DOHH2 (cell line): ENCODE measurements at regions not wholly inside any gene's neighbourhood (a gene's known extent, or its start where the extent isn't known, plus 50 kb on each side); places are given as distances from the start of the nearest gene placed in this dataset.

Experiments
- H3F3A ChIP-seq: fragments of 200-600 bp; sonication (generic), shearing (Covaris generic); 2 replicates; pipeline ENCODE4 v1.6.0; 2016; ENCODE audit warnings: antibody characterized with exemption, mild to moderate bottlenecking; ENCODE audit not compliant: control insufficient read depth, insufficient read depth
- H3K27ac ChIP-seq: fragments of 200-600 bp; sonication (generic); 2 replicates; pipeline ENCODE4 v1.5.1; 2014; ENCODE audit warnings: low read depth, mild to moderate bottlenecking, low read length, moderate library complexity
- H3K27me3 ChIP-seq: fragments of 200-600 bp; sonication (generic); 2 replicates; pipeline ENCODE4 v1.6.1; 2014; ENCODE audit warnings: mild to moderate bottlenecking, low read length, mixed read lengths; ENCODE audit not compliant: control insufficient read depth
- H3K36me3 ChIP-seq: fragments of 200-600 bp; sonication (generic); 2 replicates; pipeline ENCODE4 v1.6.1; 2014; ENCODE audit warnings: mild to moderate bottlenecking, low read length, moderate library complexity, mixed read lengths; ENCODE audit not compliant: control insufficient read depth
- H3K4me1 ChIP-seq: fragments of 200-600 bp; sonication (generic); 2 replicates; pipeline ENCODE4 v1.6.1; 2014; ENCODE audit warnings: mild to moderate bottlenecking, low read length, mixed read lengths; ENCODE audit not compliant: control insufficient read depth
- H3K4me2 ChIP-seq: fragments of 200-600 bp; sonication (generic); 2 replicates; pipeline ENCODE4 v1.6.0; 2014; ENCODE audit warnings: mild to moderate bottlenecking, low read length, moderate library complexity
- H3K4me3 ChIP-seq: fragments of 200-600 bp; sonication (generic); 2 replicates; pipeline ENCODE4 v1.5.1; 2014; ENCODE audit warnings: mild to moderate bottlenecking, low read length, mixed read lengths
- H3K79me2 ChIP-seq: fragments of 200-600 bp; sonication (generic); 2 replicates; pipeline ENCODE4 v1.6.1; 2014; ENCODE audit warnings: mild to moderate bottlenecking, low read length, mixed read lengths; ENCODE audit not compliant: control insufficient read depth
- H3K9me2 ChIP-seq: fragments of 200-600 bp; sonication (generic); replicated peaks from 2 replicates; pipeline ENCODE4 v1.6.1; 2014; ENCODE audit warnings: mild to moderate bottlenecking, low read length, mixed read lengths; ENCODE audit not compliant: control insufficient read depth
- H3K9me3 ChIP-seq: fragments of 200-600 bp; sonication (generic); 2 replicates; pipeline ENCODE4 v1.6.1; 2014; ENCODE audit warnings: antibody characterized with exemption, low read length, mixed read lengths; ENCODE audit not compliant: control insufficient read depth, insufficient read depth
- H4K20me1 ChIP-seq: fragments of 200-600 bp; sonication (generic); 2 replicates; pipeline ENCODE4 v1.6.0; 2014; ENCODE audit warnings: low read depth, mild to moderate bottlenecking, antibody characterized with exemption, low read length, moderate library complexity; ENCODE audit not compliant: control insufficient read depth, insufficient read depth
- EZH2phosphoT487 ChIP-seq: fragments of 200-600 bp; sonication (generic); IDR thresholded peaks from 2 replicates; pipeline ENCODE4 v1.6.1; 2017; ENCODE audit warnings: borderline replicate concordance, mild to moderate bottlenecking, antibody characterized with exemption, low read length, moderate library complexity, mixed read lengths
- TF ChIP-seq, protein P1 (sequence below): fragments of 200-600 bp; sonication (generic); IDR thresholded peaks from one replicate; pipeline ENCODE4 v1.5.1; 2014; ENCODE audit warnings: antibody characterized with exemption, mild to moderate bottlenecking, low read depth, low read length; ENCODE audit not compliant: poor library complexity, severe bottlenecking

DNA sequence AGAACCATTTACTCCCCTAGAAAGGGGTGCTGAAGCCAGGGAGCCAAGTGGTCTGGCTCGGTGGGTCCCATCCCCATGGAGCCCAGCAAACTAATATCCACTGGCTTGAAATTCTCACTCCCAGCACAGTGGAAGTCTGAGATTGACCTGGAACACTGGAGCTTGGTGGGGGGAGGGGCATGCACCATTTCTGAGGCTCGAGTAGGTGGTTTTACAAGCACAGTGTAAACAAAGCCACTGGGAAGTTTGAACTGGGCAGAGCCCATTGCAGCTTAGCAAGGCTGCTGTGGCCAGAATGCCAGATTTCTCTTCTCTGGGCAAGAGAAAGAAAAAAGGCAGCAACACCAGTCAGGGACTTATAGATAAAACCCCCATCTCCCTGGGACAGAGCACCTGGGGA, 855.8 kb upstream of the CITED2 start:
- Histone ChIP-seq H3K27me3 (no peaks in the 10 kb centered on the region), H3K9me2 (no peaks in the 10 kb centered on the region), H3F3A (no peaks in the 10 kb centered on the region), H3K4me2 (no peak overlapping the region), H3K79me2 (no peaks in the 10 kb centered on the region), H3K4me3 (no peak overlapping the region), H3K4me1 (no peaks in the 10 kb centered on the region), H3K9me3 (no peaks in the 10 kb centered on the region), H4K20me1 (no peaks in the 10 kb centered on the region), H3K27ac (no peak overlapping the region), H3K36me3 (no peaks in the 10 kb centered on the region)
- TF ChIP-seq, protein P1, sequence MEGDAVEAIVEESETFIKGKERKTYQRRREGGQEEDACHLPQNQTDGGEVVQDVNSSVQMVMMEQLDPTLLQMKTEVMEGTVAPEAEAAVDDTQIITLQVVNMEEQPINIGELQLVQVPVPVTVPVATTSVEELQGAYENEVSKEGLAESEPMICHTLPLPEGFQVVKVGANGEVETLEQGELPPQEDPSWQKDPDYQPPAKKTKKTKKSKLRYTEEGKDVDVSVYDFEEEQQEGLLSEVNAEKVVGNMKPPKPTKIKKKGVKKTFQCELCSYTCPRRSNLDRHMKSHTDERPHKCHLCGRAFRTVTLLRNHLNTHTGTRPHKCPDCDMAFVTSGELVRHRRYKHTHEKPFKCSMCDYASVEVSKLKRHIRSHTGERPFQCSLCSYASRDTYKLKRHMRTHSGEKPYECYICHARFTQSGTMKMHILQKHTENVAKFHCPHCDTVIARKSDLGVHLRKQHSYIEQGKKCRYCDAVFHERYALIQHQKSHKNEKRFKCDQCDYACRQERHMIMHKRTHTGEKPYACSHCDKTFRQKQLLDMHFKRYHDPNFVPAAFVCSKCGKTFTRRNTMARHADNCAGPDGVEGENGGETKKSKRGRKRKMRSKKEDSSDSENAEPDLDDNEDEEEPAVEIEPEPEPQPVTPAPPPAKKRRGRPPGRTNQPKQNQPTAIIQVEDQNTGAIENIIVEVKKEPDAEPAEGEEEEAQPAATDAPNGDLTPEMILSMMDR = no peak
- TF ChIP-seq EZH2phosphoT487 = no peak

DNA sequence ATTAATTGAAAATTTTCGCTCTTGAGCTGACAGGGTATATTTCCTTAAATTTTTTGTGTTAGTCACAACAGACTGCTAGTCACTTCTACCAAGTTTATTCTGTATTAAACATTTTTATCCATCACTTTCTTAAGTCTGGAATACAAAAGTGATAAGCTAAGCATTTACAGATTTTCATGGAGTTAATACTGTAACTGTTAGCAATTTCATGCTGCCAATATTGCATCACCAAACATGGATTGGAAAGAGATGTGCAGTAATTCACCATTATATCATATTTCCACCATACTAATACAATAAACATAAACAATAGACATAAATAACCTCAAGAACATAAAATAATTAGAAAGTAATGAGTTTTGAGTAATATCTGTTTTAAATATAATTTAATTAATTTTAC, 854.0 kb upstream of the CITED2 start:
- H4K20me1 ChIP-seq = no peaks in the 10 kb centered on the region
- H3K79me2 ChIP-seq = no peaks in the 10 kb centered on the region
- no peak overlapping the region for H3K4me3 ChIP-seq
- no peaks in the 10 kb centered on the region for H3K4me1 ChIP-seq
- H3K36me3 ChIP-seq = no peaks in the 10 kb centered on the region
- no peaks in the 10 kb centered on the region for H3K9me3 ChIP-seq
- no peak overlapping the region for H3K27ac ChIP-seq
- H3F3A ChIP-seq = no peaks in the 10 kb centered on the region
- no peaks in the 10 kb centered on the region for H3K9me2 ChIP-seq
- TF ChIP-seq EZH2phosphoT487 = no peak
- TF ChIP-seq, protein P1 = no peak
- no peaks in the 10 kb centered on the region for H3K27me3 ChIP-seq
- no peak overlapping the region for H3K4me2 ChIP-seq

DNA sequence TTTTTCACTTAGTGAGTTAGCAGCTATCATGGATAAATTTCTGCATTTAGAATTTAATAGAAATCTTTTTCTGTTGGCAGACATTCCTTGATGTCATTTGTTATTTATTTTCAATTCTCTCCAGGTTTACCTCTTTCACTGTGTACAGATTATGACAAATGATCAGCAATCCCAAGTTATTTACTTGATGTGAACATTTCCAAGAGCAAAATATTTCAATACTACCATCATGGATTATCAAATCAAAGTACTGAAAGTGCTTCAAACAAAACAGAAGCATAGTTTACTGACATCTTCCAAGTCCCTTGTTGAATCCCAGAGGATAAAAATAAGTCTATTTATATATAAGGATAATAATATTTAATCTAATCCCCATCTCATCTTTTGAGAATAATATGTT, 852.2 kb upstream of the CITED2 start:
- TF ChIP-seq EZH2phosphoT487 = no peak
- TF ChIP-seq, protein P1 = no peak

More for the DNA sequence above, 852.2 kb upstream of the CITED2 start:
- no peaks in the 10 kb centered on the region for H3K27me3 ChIP-seq
- no peaks in the 10 kb centered on the region for H3F3A ChIP-seq
- no peak overlapping the region for H3K4me3 ChIP-seq
- H3K9me2 ChIP-seq = no peaks in the 10 kb centered on the region
- H4K20me1 ChIP-seq = no peaks in the 10 kb centered on the region
- no peak overlapping the region for H3K4me2 ChIP-seq
- H3K4me1 ChIP-seq = no peaks in the 10 kb centered on the region
- no peak overlapping the region for H3K27ac ChIP-seq
- H3K9me3 ChIP-seq = no peaks in the 10 kb centered on the region
- no peaks in the 10 kb centered on the region for H3K79me2 ChIP-seq
- no peaks in the 10 kb centered on the region for H3K36me3 ChIP-seq
